ENCODE measurements at regions not wholly inside any gene's neighbourhood (a gene's known extent, or its start where the extent isn't known, plus 50 kb on each side); places are given as distances from the start of the nearest gene placed in this dataset.

DNA sequence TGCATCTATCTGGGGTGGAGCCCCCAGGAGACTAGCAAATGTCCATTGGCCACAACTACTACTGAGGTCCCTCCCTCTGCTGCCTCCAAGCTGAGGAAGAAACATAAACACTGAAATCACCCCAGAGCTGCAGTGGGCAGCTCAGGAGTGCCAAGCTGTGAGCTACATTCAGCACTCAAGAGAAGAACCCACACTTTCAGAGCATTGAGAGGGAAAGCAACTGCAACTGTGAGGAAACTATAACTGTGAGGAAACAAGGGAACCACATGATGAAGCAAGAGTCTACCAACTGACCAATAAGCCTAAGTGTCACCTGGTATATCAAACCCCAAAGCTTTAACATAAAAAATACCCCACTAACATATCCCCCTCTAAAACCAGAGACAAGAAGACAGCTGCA lies 373.5 kb upstream of the TACR3 start:
- TF ChIP-seq CTCF (conservative IDR thresholded peaks at IDR 0.05; ENCODE audit: low read depth, low read length) (no peak), EZH2 (IDR thresholded peaks at IDR 0.05; ENCODE audit: low read length, unreplicated experiment) (no peak)

Data from PC-3 (cell line).